ENCODE measurements at regions not wholly inside any gene's neighbourhood (a gene's known extent, or its start where the extent isn't known, plus 50 kb on each side); places are given as distances from the start of the nearest gene placed in this dataset.

GRCh38 chr2:145654156-145654555 is 1134.2 kb upstream of the ZEB2 start:
- no peak for TF ChIP-seq CTCF (IDR thresholded peaks at IDR 0.05)
- TF ChIP-seq REST (IDR thresholded peaks at IDR 0.05; ENCODE audit: insufficient read depth in 1 of 2, low read depth in 2 of 2, low read length in 1 of 2): no peak
